ENCODE measurements at regions not wholly inside any gene's neighbourhood (a gene's known extent, or its start where the extent isn't known, plus 50 kb on each side); places are given as distances from the start of the nearest gene placed in this dataset.

GRCh38 chr2:239650674-239651073, 249.9 kb upstream of the HDAC4 start:
- TF ChIP-seq PPARA (CRISPR knock-in tag; IDR thresholded peaks at IDR 0.05; ENCODE audit: borderline replicate concordance) (no peak), ZFP30 (CRISPR knock-in tag; IDR thresholded peaks at IDR 0.05) (no peak), ESRRG (CRISPR knock-in tag; IDR thresholded peaks at IDR 0.05) (no peak), ARNTL (CRISPR knock-in tag; IDR thresholded peaks at IDR 0.05; ENCODE audit: borderline replicate concordance, low read depth) (no peak), ZFP3 (CRISPR knock-in tag; IDR thresholded peaks at IDR 0.05) (no peak), TSHZ2 (CRISPR knock-in tag; IDR thresholded peaks at IDR 0.05) (no peak), CSDC2 (CRISPR knock-in tag; IDR thresholded peaks at IDR 0.05) (no peak), ZNF565 (CRISPR knock-in tag; conservative IDR thresholded peaks at IDR 0.05; ENCODE audit: low read depth) (no peak)
- TF ChIP-seq, protein P1, sequence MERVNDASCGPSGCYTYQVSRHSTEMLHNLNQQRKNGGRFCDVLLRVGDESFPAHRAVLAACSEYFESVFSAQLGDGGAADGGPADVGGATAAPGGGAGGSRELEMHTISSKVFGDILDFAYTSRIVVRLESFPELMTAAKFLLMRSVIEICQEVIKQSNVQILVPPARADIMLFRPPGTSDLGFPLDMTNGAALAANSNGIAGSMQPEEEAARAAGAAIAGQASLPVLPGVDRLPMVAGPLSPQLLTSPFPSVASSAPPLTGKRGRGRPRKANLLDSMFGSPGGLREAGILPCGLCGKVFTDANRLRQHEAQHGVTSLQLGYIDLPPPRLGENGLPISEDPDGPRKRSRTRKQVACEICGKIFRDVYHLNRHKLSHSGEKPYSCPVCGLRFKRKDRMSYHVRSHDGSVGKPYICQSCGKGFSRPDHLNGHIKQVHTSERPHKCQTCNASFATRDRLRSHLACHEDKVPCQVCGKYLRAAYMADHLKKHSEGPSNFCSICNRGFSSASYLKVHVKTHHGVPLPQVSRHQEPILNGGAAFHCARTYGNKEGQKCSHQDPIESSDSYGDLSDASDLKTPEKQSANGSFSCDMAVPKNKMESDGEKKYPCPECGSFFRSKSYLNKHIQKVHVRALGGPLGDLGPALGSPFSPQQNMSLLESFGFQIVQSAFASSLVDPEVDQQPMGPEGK (CRISPR knock-in tag; IDR thresholded peaks at IDR 0.05; ENCODE audit: borderline replicate concordance) = no peak
